Loucy (cell line): ENCODE measurements at regions not wholly inside any gene's neighbourhood (a gene's known extent, or its start where the extent isn't known, plus 50 kb on each side); places are given as distances from the start of the nearest gene placed in this dataset.

Source experiments
- H2AFZ ChIP-seq: fragments of 200-600 bp; sonication (generic); 2 replicates; pipeline ENCODE4 v1.6.0; 2016; ENCODE audit warnings: antibody characterized with exemption, mild to moderate bottlenecking, low read length, moderate library complexity
- H3F3A ChIP-seq: fragments of 200-600 bp; 2 replicates; pipeline ENCODE4 v1.6.0; 2016; ENCODE audit warnings: antibody characterized with exemption, low read depth, mild to moderate bottlenecking
- H3K27me3 ChIP-seq: fragments of 200-600 bp; sonication (generic); 2 replicates; pipeline ENCODE4 v1.6.1; 2014; ENCODE audit warnings: low read length, mild to moderate bottlenecking; ENCODE audit not compliant: insufficient read depth, poor library complexity, severe bottlenecking
- H3K36me3 ChIP-seq: fragments of 200-600 bp; sonication (generic); 2 replicates; pipeline ENCODE4 v1.6.1; 2016; ENCODE audit warnings: low read length; ENCODE audit not compliant: insufficient read depth
- H3K4me1 ChIP-seq: fragments of 200-600 bp; sonication (generic); 2 replicates; pipeline ENCODE4 v1.5.1; 2014; ENCODE audit warnings: low read length, mild to moderate bottlenecking; ENCODE audit not compliant: insufficient read depth, poor library complexity, severe bottlenecking
- H3K4me2 ChIP-seq: fragments of 200-600 bp; sonication (generic); 2 replicates; pipeline ENCODE4 v1.6.0; 2014; ENCODE audit warnings: antibody characterized with exemption, low read length, low read depth, mild to moderate bottlenecking; ENCODE audit not compliant: poor library complexity, severe bottlenecking
- H3K4me3 ChIP-seq: fragments of 200-600 bp; sonication (generic); 2 replicates; pipeline ENCODE4 v1.5.1; 2014; ENCODE audit warnings: low read length, mild to moderate bottlenecking, mixed read lengths; ENCODE audit not compliant: poor library complexity, severe bottlenecking
- H3K79me2 ChIP-seq: fragments of 200-600 bp; sonication (generic); 2 replicates; pipeline ENCODE4 v1.6.1; 2014; ENCODE audit warnings: low read length; ENCODE audit not compliant: insufficient read depth
- H3K9ac ChIP-seq: fragments of 200-600 bp; sonication (generic); 2 replicates; pipeline ENCODE4 v1.6.0; 2014; ENCODE audit warnings: mild to moderate bottlenecking, low read depth, low read length, moderate library complexity; ENCODE audit not compliant: poor library complexity, severe bottlenecking
- H3K9me2 ChIP-seq: fragments of 200-600 bp; sonication (generic); replicated peaks from 2 replicates; pipeline ENCODE4 v1.6.1; 2016; ENCODE audit warnings: low read depth, low read length, mixed read lengths
- H3K9me3 ChIP-seq: fragments of 200-600 bp; sonication (generic); 2 replicates; pipeline ENCODE4 v1.6.1; 2014; ENCODE audit warnings: mild to moderate bottlenecking, antibody characterized with exemption, low read length, low read depth; ENCODE audit not compliant: insufficient read depth
- H4K20me1 ChIP-seq: fragments of 200-600 bp; sonication (generic); 2 replicates; pipeline ENCODE4 v1.6.0; 2014; ENCODE audit warnings: antibody characterized with exemption, low read length, mild to moderate bottlenecking; ENCODE audit not compliant: insufficient read depth, poor library complexity, severe bottlenecking
- CTCF ChIP-seq: fragments of 200-600 bp; sonication (generic); conservative IDR thresholded peaks from 2 replicates; pipeline ENCODE4 v1.5.1; 2014; ENCODE audit warnings: mild to moderate bottlenecking, antibody characterized with exemption, low read length
- EZH2phosphoT487 ChIP-seq: fragments of 200-600 bp; IDR thresholded peaks from 2 replicates; pipeline ENCODE4 v1.6.1; 2018; ENCODE audit warnings: antibody characterized with exemption, mild to moderate bottlenecking, moderate library complexity, borderline replicate concordance

DNA sequence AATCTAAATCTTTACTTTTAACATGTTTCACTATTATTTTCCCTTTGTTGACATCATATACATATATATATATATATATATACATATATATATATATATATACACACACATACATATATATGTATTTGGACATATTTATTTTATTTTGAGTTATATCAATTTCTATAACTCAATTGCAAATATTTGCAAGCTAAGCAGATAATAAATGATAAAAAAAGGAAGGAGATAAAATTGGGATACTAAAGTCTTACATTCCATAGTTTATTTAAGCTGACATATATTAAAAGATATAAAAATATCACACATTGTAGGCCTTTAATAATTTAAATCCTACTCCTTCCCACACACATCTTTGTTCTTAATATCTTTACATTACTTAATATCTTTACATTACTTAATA, 372.2 kb downstream of the GRXCR1 start:
- Histone ChIP-seq H3K36me3 (no peaks in the 10 kb centered on the region), H4K20me1 (no peaks in the 10 kb centered on the region), H3K27me3 (no peaks in the 10 kb centered on the region), H3F3A (no peaks in the 10 kb centered on the region), H3K4me3 (no peak overlapping the region), H3K4me1 (no peaks in the 10 kb centered on the region), H3K9ac (no peak overlapping the region), H3K79me2 (no peaks in the 10 kb centered on the region), H2AFZ (no peak overlapping the region), H3K4me2 (no peak overlapping the region), H3K9me3 (no peaks in the 10 kb centered on the region), H3K9me2 (no peaks in the 10 kb centered on the region)
- TF ChIP-seq CTCF (no peak), EZH2phosphoT487 (no peak)

DNA sequence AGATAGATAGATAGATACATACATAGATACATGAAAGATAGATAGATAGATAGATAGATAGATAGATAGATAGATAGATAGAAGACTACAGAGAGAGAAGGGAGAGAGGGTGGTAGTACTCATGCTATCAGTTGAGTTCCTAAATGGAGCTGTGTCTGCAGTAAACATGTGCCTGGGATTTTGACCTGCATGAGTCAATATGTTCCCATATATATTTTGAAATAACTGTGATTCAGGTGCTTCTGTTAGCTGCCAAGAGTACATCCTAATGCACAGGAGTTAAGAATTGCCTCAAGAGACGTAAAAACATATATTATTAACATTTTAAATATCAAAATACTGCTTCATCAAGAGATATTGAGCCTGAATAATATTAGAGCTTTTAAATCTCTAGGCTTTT, 379.4 kb downstream of the GRXCR1 start:
- Histone ChIP-seq H4K20me1 (no peaks in the 10 kb centered on the region), H3K9me3 (no peaks in the 10 kb centered on the region), H3K36me3 (no peaks in the 10 kb centered on the region), H3K4me1 (no peaks in the 10 kb centered on the region), H3K9ac (no peak overlapping the region), H3K4me2 (no peak overlapping the region), H3K27me3 (no peaks in the 10 kb centered on the region), H3K79me2 (no peaks in the 10 kb centered on the region), H3K9me2 (no peaks in the 10 kb centered on the region), H3F3A (no peaks in the 10 kb centered on the region), H2AFZ (no peak overlapping the region), H3K4me3 (no peak overlapping the region)
- no peak for TF ChIP-seq CTCF
- TF ChIP-seq EZH2phosphoT487: no peak

DNA sequence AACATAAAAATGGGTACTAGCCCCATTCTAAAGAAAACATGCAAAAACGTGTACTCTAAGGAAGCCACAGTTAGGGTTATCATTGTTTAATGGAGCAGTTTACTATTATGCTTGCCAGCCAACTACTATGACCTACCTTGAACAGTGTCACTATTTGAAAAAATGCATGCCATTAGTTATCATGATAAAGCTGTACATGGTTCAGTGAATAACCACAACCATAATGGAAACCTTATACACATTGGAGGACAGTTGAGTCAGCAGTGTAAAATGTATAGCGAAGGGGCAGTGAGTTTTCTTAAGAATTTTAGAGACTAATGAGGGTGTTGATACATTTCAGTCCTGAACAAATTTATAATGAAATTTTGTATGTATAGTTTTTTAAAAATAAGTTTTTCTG, 381.9 kb downstream of the GRXCR1 start:
- H3K27me3 ChIP-seq: no peaks in the 10 kb centered on the region
- no peak overlapping the region for H3K4me3 ChIP-seq
- TF ChIP-seq EZH2phosphoT487 (no peak), CTCF (no peak)
- no peak overlapping the region for H3K9ac ChIP-seq
- no peak overlapping the region for H2AFZ ChIP-seq
- H3K9me3 ChIP-seq: no peaks in the 10 kb centered on the region
- no peaks in the 10 kb centered on the region for H3F3A ChIP-seq
- no peak overlapping the region for H3K4me2 ChIP-seq
- no peaks in the 10 kb centered on the region for H3K79me2 ChIP-seq
- no peaks in the 10 kb centered on the region for H4K20me1 ChIP-seq
- no peaks in the 10 kb centered on the region for H3K36me3 ChIP-seq
- no peaks in the 10 kb centered on the region for H3K9me2 ChIP-seq
- H3K4me1 ChIP-seq: no peaks in the 10 kb centered on the region
